HG02885 (cell line): ENCODE measurements at regions not wholly inside any gene's neighbourhood (a gene's known extent, or its start where the extent isn't known, plus 50 kb on each side); places are given as distances from the start of the nearest gene placed in this dataset.
"Not testable (repeated sequence)": the region's sequence is repeated elsewhere in the genome, so short reads cannot be mapped to it uniquely, and the experiment has no call there.

Source experiments
- ATAC-seq: cut with Tn5 transposase; IDR thresholded peaks from one replicate; pipeline ENCODE4 v1.9.1; 2021; ENCODE audit warnings: mild to moderate bottlenecking; ENCODE audit not compliant: unreplicated experiment, poor library complexity

- ATAC-seq = no peak
Measured at GRCh38 chr15:35958021-35958420, 412.1 kb upstream of the DPH6 start.

GRCh38 chr15:35958975-35959374 is 413.0 kb upstream of the DPH6 start:
- no peak for ATAC-seq

GRCh38 chr15:35963326-35963725 is 417.4 kb upstream of the DPH6 start:
- no peak for ATAC-seq

- ATAC-seq = no peak
Measured at GRCh38 chr15:35966781-35967180, 420.8 kb upstream of the DPH6 start.

- ATAC-seq = not testable (repeated sequence)
Measured at GRCh38 chr15:35967968-35968367, 422.0 kb upstream of the DPH6 start.

GRCh38 chr15:35973029-35973428 is 427.1 kb upstream of the DPH6 start:
- no peak for ATAC-seq

GRCh38 chr15:35974052-35974451 is 428.1 kb upstream of the DPH6 start:
- ATAC-seq = no peak

GRCh38 chr15:35975941-35976340 is 430.0 kb upstream of the DPH6 start:
- no peak for ATAC-seq

GRCh38 chr15:35979608-35980007 is 433.6 kb upstream of the DPH6 start:
- no peak for ATAC-seq

- ATAC-seq = no peak
Measured at GRCh38 chr15:35980719-35981118, 434.8 kb upstream of the DPH6 start.

GRCh38 chr15:35986191-35986721 is 440.3 kb upstream of the DPH6 start:
- no peak for ATAC-seq

- ATAC-seq = no peak
Measured at GRCh38 chr15:35987056-35987455, 441.1 kb upstream of the DPH6 start.

GRCh38 chr15:35991386-35991785 is 445.4 kb upstream of the DPH6 start:
- no peak for ATAC-seq

GRCh38 chr15:35992791-35993190 is 446.8 kb upstream of the DPH6 start:
- ATAC-seq = no peak

GRCh38 chr15:35993196-35993595 is 447.2 kb upstream of the DPH6 start:
- ATAC-seq = no peak

- ATAC-seq = no peak
Measured at GRCh38 chr15:35994876-35995275, 448.9 kb upstream of the DPH6 start.

- ATAC-seq = no peak
Measured at GRCh38 chr15:35998663-35999602, 453.0 kb upstream of the DPH6 start.

GRCh38 chr15:36004891-36005490 is 459.0 kb upstream of the DPH6 start:
- ATAC-seq = no peak

GRCh38 chr15:36005542-36005941 is 459.6 kb upstream of the DPH6 start:
- ATAC-seq = no peak

- no peak for ATAC-seq
Measured at GRCh38 chr15:36007699-36008098, 461.7 kb upstream of the DPH6 start.

- no peak for ATAC-seq
Measured at GRCh38 chr15:36008719-36009118, 462.8 kb upstream of the DPH6 start.
